Mesenchymal stem cell (in vitro differentiated cells and primary cell): ENCODE measurements at regions not wholly inside any gene's neighbourhood (a gene's known extent, or its start where the extent isn't known, plus 50 kb on each side); places are given as distances from the start of the nearest gene placed in this dataset.

Experiments
- DNase-seq: peaks from one replicate; pipeline ENCODE4 v3.0.0-alpha.2; 2013
- H2AFZ ChIP-seq: one replicate; pipeline ENCODE4 v1.6.1; 2013; ENCODE audit warnings: low read depth, mild to moderate bottlenecking, control low read depth, inconsistent platforms, low read length, moderate library complexity
- H2AK5ac ChIP-seq: 2 replicates; pipeline ENCODE4 v1.6.1; 2013; ENCODE audit warnings: low read length, moderate library complexity, mild to moderate bottlenecking, inconsistent platforms; ENCODE audit not compliant: severe bottlenecking
- H2BK120ac ChIP-seq: one replicate; pipeline ENCODE4 v1.6.1; 2013; ENCODE audit warnings: low read depth, mild to moderate bottlenecking, inconsistent platforms, low read length, moderate library complexity
- H2BK12ac ChIP-seq, 2 experiments: one replicate each; pipeline ENCODE4 v1.6.1; 2013; ENCODE audit warnings: inconsistent platforms in 2 of 2, low read length in 2 of 2, mild to moderate bottlenecking in 2 of 2, moderate library complexity in 2 of 2, control low read depth in 1 of 2
- H2BK15ac ChIP-seq: one replicate; pipeline ENCODE4 v1.6.1; 2013; ENCODE audit warnings: mild to moderate bottlenecking, low read depth, inconsistent platforms; ENCODE audit not compliant: poor library complexity, severe bottlenecking
- H2BK5ac ChIP-seq: 2 replicates; pipeline ENCODE4 v1.6.1; 2013; ENCODE audit warnings: low read depth, mild to moderate bottlenecking, low read length, control low read depth, inconsistent platforms; ENCODE audit not compliant: poor library complexity, severe bottlenecking
- H3K14ac ChIP-seq, 2 experiments: one replicate each; pipeline ENCODE4 v1.6.1; 2013; ENCODE audit warnings: inconsistent platforms in 2 of 2, low read length in 2 of 2, control low read depth in 1 of 2, mild to moderate bottlenecking in 1 of 2, moderate library complexity in 1 of 2
- H3K18ac ChIP-seq, 2 experiments: one replicate each; pipeline ENCODE4 v1.6.1; 2013; ENCODE audit warnings: inconsistent platforms in 2 of 2, low read length in 2 of 2, control low read depth in 1 of 2, low read depth in 1 of 2, mild to moderate bottlenecking in 1 of 2
- H3K23ac ChIP-seq, 2 experiments: one replicate each; pipeline ENCODE4 v1.6.1; 2013; ENCODE audit warnings: inconsistent platforms in 2 of 2, low read length in 2 of 2, mild to moderate bottlenecking in 2 of 2, moderate library complexity in 2 of 2, control low read depth in 1 of 2
- H3K27ac ChIP-seq: 2 replicates; pipeline ENCODE4 v1.5.1; 2013; ENCODE audit warnings: mild to moderate bottlenecking, moderate library complexity, low read length, control low read depth, inconsistent platforms; ENCODE audit not compliant: poor library complexity, severe bottlenecking
- H3K27me3 ChIP-seq, 2 experiments: 2 replicates each; pipeline versions ENCODE4 v1.6.1 to v1.7.0; 2013; ENCODE audit warnings: low read length in 2 of 2, mild to moderate bottlenecking in 2 of 2, moderate library complexity in 2 of 2, control low read depth in 1 of 2, inconsistent platforms in 1 of 2; ENCODE audit not compliant: control insufficient read depth in 1 of 2, insufficient read depth in 1 of 2
- H3K36me3 ChIP-seq, 2 experiments: 2 replicates each; pipeline versions ENCODE4 v1.6.1 to v1.7.0; 2013; ENCODE audit warnings: low read length in 2 of 2, control low read depth in 1 of 2, inconsistent platforms in 1 of 2, low read depth in 1 of 2, mild to moderate bottlenecking in 1 of 2; ENCODE audit not compliant: insufficient read depth in 2 of 2, control insufficient read depth in 1 of 2
- H3K4ac ChIP-seq, 2 experiments: one replicate each; pipeline ENCODE4 v1.6.1; 2013; ENCODE audit warnings: inconsistent platforms in 2 of 2, low read length in 2 of 2, mild to moderate bottlenecking in 2 of 2, moderate library complexity in 2 of 2, control low read depth in 1 of 2, low read depth in 1 of 2
- H3K4me1 ChIP-seq: 2 replicates; pipeline ENCODE4 v1.6.1; 2013; ENCODE audit warnings: low read depth, low read length, control low read depth; ENCODE audit not compliant: control insufficient read depth, insufficient read depth
- H3K4me2 ChIP-seq: 2 replicates; pipeline ENCODE4 v1.6.1; 2013; ENCODE audit warnings: low read length, mild to moderate bottlenecking, inconsistent platforms; ENCODE audit not compliant: poor library complexity, severe bottlenecking
- H3K4me3 ChIP-seq, 2 experiments: 2 replicates each; pipeline versions ENCODE4 v1.5.1 to v1.7.0; 2013; ENCODE audit warnings: low read length in 2 of 2, mild to moderate bottlenecking in 2 of 2, control low read depth in 1 of 2, low read depth in 1 of 2; ENCODE audit not compliant: insufficient read depth in 1 of 2
- H3K79me1 ChIP-seq: replicated peaks from 2 replicates; pipeline ENCODE4 v1.6.1; 2013; ENCODE audit warnings: mild to moderate bottlenecking, control low read depth, low read length, inconsistent platforms; ENCODE audit not compliant: poor library complexity, severe bottlenecking
- H3K9ac ChIP-seq: 2 replicates; pipeline ENCODE4 v1.7.0; 2013; ENCODE audit warnings: mild to moderate bottlenecking, low read length, moderate library complexity
- H3K9me3 ChIP-seq: 2 replicates; pipeline ENCODE4 v1.7.0; 2013; ENCODE audit warnings: mild to moderate bottlenecking, low read length; ENCODE audit not compliant: control insufficient read depth
- H4K8ac ChIP-seq: one replicate; pipeline ENCODE4 v1.6.1; 2013; ENCODE audit warnings: inconsistent platforms, mild to moderate bottlenecking, low read length, moderate library complexity
- H4K91ac ChIP-seq: one replicate; pipeline ENCODE4 v1.6.1; 2013; ENCODE audit warnings: mild to moderate bottlenecking, low read length, inconsistent platforms
- WGBS: methylation state at CpG from one replicate; pipeline ENCODE4 v1.1.7; 2013; ENCODE audit warnings: mixed read lengths; 5-methylcytosine and 5-hydroxymethylcytosine counted together

GRCh38 chr16:35510701-35511100, 2051.3 kb downstream of the TP53TG3F start:
- no peak for DNase-seq
- Histone ChIP-seq H3K36me3 (no peaks in the 10 kb centered on the region), H3K9ac (no peak overlapping the region), H3K27me3 (no peaks in the 10 kb centered on the region), H4K8ac (no peak overlapping the region), H3K14ac (no peak overlapping the region), H3K4me1 (no peaks in the 10 kb centered on the region), H3K79me1 (no peaks in the 10 kb centered on the region), H3K9me3 (peaks cover 10% of the 10 kb centered on the region), H2BK12ac (no peak overlapping the region), H2AK5ac (no peak overlapping the region), H3K4me2 (no peak overlapping the region), H3K27ac (no peak overlapping the region), H4K91ac (no peak overlapping the region), H3K4ac (no peak overlapping the region), H2BK15ac (no peak overlapping the region), H2BK120ac (no peak overlapping the region), H2AFZ (no peak overlapping the region), H3K23ac (no peak overlapping the region), H2BK5ac (no peak overlapping the region), H3K4me3 (no peak overlapping the region), H3K18ac (no peak overlapping the region)
- no CpG with 5 or more reads among the region's 1 CpG for WGBS

GRCh38 chr16:35516551-35516950, 2057.1 kb downstream of the TP53TG3F start:
- peaks cover 23% of the 10 kb centered on the region for H3K9me3 ChIP-seq
- H3K27ac ChIP-seq = no peak overlapping the region
- no peaks in the 10 kb centered on the region for H3K4me1 ChIP-seq
- H3K9ac ChIP-seq = no peak overlapping the region
- H3K79me1 ChIP-seq = no peaks in the 10 kb centered on the region
- H3K4me2 ChIP-seq = no peak overlapping the region
- H2BK5ac ChIP-seq = no peak overlapping the region
- H2AK5ac ChIP-seq = no peak overlapping the region
- no peak overlapping the region for H4K91ac ChIP-seq
- no peak overlapping the region for H3K23ac ChIP-seq
- no peak overlapping the region for H2BK15ac ChIP-seq
- no peak overlapping the region for H3K14ac ChIP-seq
- DNase-seq = no peak
- no peak overlapping the region for H3K4ac ChIP-seq
- H3K18ac ChIP-seq = no peak overlapping the region
- H2BK12ac ChIP-seq = no peak overlapping the region
- no peak overlapping the region for H4K8ac ChIP-seq
- H2BK120ac ChIP-seq = no peak overlapping the region
- no peak overlapping the region for H2AFZ ChIP-seq
- no peaks in the 10 kb centered on the region for H3K36me3 ChIP-seq
- H3K4me3 ChIP-seq = no peak overlapping the region
- H3K27me3 ChIP-seq = no peaks in the 10 kb centered on the region

GRCh38 chr16:35516971-35517370, 2057.6 kb downstream of the TP53TG3F start:
- Histone ChIP-seq H3K4me3 (no peak overlapping the region), H3K4ac (no peak overlapping the region), H3K27ac (no peak overlapping the region), H2BK120ac (no peak overlapping the region), H2BK15ac (no peak overlapping the region), H2BK5ac (no peak overlapping the region), H3K9ac (no peak overlapping the region), H3K9me3 (peaks cover 23% of the 10 kb centered on the region), H3K4me1 (no peaks in the 10 kb centered on the region), H2AFZ (no peak overlapping the region), H3K4me2 (no peak overlapping the region), H3K36me3 (no peaks in the 10 kb centered on the region), H4K8ac (no peak overlapping the region), H3K14ac (no peak overlapping the region), H2BK12ac (no peak overlapping the region), H4K91ac (no peak overlapping the region), H3K79me1 (no peaks in the 10 kb centered on the region), H3K27me3 (no peaks in the 10 kb centered on the region), H2AK5ac (no peak overlapping the region), H3K23ac (no peak overlapping the region), H3K18ac (no peak overlapping the region)
- no peak for DNase-seq
- 68% methylated on average over 8 of the region's 8 CpGs for WGBS

GRCh38 chr16:35523991-35524390, 2064.6 kb downstream of the TP53TG3F start:
- Histone ChIP-seq H3K27ac (no peak overlapping the region), H3K4me3 (no peak overlapping the region), H2BK12ac (no peak overlapping the region), H3K9me3 (peaks cover 26% of the 10 kb centered on the region), H3K14ac (no peak overlapping the region), H3K4me1 (no peaks in the 10 kb centered on the region), H3K23ac (no peak overlapping the region), H3K9ac (no peak overlapping the region), H2AK5ac (no peak overlapping the region), H3K4me2 (no peak overlapping the region), H2BK5ac (no peak overlapping the region), H4K8ac (no peak overlapping the region), H2BK15ac (no peak overlapping the region), H3K27me3 (no peaks in the 10 kb centered on the region), H3K79me1 (no peaks in the 10 kb centered on the region), H2AFZ (no peak overlapping the region), H3K18ac (no peak overlapping the region), H3K4ac (no peak overlapping the region), H4K91ac (no peak overlapping the region), H2BK120ac (no peak overlapping the region), H3K36me3 (no peaks in the 10 kb centered on the region)
- no peak for DNase-seq
